Effector CD4-positive, alpha-beta T cell (primary cell): ENCODE measurements at regions not wholly inside any gene's neighbourhood (a gene's known extent, or its start where the extent isn't known, plus 50 kb on each side); places are given as distances from the start of the nearest gene placed in this dataset.

Experiments used
- DNase-seq: peaks from one replicate; pipeline ENCODE4 v3.0.0-alpha.2; 2020

GRCh38 chr7:131895541-131896164, 339.2 kb upstream of the PODXL start:
- no peak for DNase-seq

- no peak for DNase-seq
These were observed 337.4 kb upstream of the PODXL start for GRCh38 chr7:131893631-131894340.

GRCh38 chr7:131890176-131890575, 333.7 kb upstream of the PODXL start:
- DNase-seq: no peak

GRCh38 chr7:131889572-131890150, 333.2 kb upstream of the PODXL start:
- no peak for DNase-seq

GRCh38 chr7:131883769-131884168, 327.3 kb upstream of the PODXL start:
- no peak for DNase-seq

GRCh38 chr7:131883196-131883595, 326.8 kb upstream of the PODXL start:
- no peak for DNase-seq

GRCh38 chr7:131882321-131882720, 325.9 kb upstream of the PODXL start:
- no peak for DNase-seq

- no peak for DNase-seq
These were observed 323.6 kb upstream of the PODXL start for GRCh38 chr7:131880078-131880477.

GRCh38 chr7:131879424-131879823, 323.0 kb upstream of the PODXL start:
- DNase-seq: no peak

GRCh38 chr7:131878777-131879176, 322.3 kb upstream of the PODXL start:
- no peak for DNase-seq

GRCh38 chr7:131873581-131873980, 317.2 kb upstream of the PODXL start:
- no peak for DNase-seq

- no peak for DNase-seq
These were observed 313.6 kb upstream of the PODXL start for GRCh38 chr7:131869986-131870385.

- no peak for DNase-seq
These were observed 312.9 kb upstream of the PODXL start for GRCh38 chr7:131869169-131869844.

GRCh38 chr7:131867461-131867860, 311.0 kb upstream of the PODXL start:
- no peak for DNase-seq

GRCh38 chr7:131865911-131866310, 309.5 kb upstream of the PODXL start:
- DNase-seq: no peak

- no peak for DNase-seq
These were observed 305.4 kb upstream of the PODXL start for GRCh38 chr7:131861620-131862346.

GRCh38 chr7:131859147-131859821, 302.9 kb upstream of the PODXL start:
- peak; percentile 3 for DNase-seq

GRCh38 chr7:131858611-131859010, 302.2 kb upstream of the PODXL start:
- DNase-seq: no peak

GRCh38 chr7:131849472-131849871, 293.0 kb upstream of the PODXL start:
- DNase-seq: no peak

GRCh38 chr7:131848033-131848432, 291.6 kb upstream of the PODXL start:
- no peak for DNase-seq

GRCh38 chr7:131845573-131846314, 289.3 kb upstream of the PODXL start:
- DNase-seq: no peak

- no peak for DNase-seq
These were observed 287.9 kb upstream of the PODXL start for GRCh38 chr7:131844369-131844768.
